ENCODE measurements at regions not wholly inside any gene's neighbourhood (a gene's known extent, or its start where the extent isn't known, plus 50 kb on each side); places are given as distances from the start of the nearest gene placed in this dataset.

DNA sequence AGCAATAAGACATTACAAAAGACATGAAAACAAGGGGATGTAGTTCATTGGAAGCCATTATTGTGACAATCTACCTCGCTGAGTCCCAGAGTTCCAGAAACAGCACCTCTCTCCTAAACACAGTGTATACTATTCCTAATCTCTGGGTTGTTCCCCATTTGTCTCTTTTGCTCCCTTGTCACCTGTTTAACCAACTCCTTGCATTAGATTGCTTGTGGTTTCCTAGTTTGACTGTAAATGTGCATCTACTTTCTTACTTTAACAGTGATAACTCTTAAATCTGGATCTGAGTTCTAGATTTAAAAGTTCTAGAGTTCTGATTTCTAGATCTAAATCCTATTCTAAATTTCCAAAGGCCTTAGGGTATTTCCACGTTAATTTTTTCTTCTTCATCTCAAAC is 71.6 kb upstream of the TET2 start:
- Histone ChIP-seq H2AFZ (ENCODE audit: low read length) (no peak overlapping the region), H3K36me3 (ENCODE audit: insufficient read depth, low read length) (no peaks in the 10 kb centered on the region), H3K9me2 (replicated peaks; ENCODE audit: low read depth, low read length) (0 out of 2 replicates have a peak, but pooled peaks cover 5% of the 10 kb centered on the region), H3K27me3 (ENCODE audit: insufficient read depth, low read length, poor library complexity, severe bottlenecking) (no peaks in the 10 kb centered on the region), H4K20me1 (ENCODE audit: insufficient read depth, low read length, poor library complexity, severe bottlenecking) (no peaks in the 10 kb centered on the region), H3K79me2 (ENCODE audit: insufficient read depth, low read length) (no peaks in the 10 kb centered on the region), H3K4me1 (ENCODE audit: insufficient read depth, low read length, poor library complexity, severe bottlenecking) (no peaks in the 10 kb centered on the region), H3K4me2 (ENCODE audit: low read depth, low read length, poor library complexity, severe bottlenecking) (no peak overlapping the region), H3K9ac (ENCODE audit: low read depth, low read length, poor library complexity, severe bottlenecking) (no peak overlapping the region), H3K9me3 (ENCODE audit: insufficient read depth, low read depth, low read length) (no peaks in the 10 kb centered on the region), H3K4me3 (ENCODE audit: low read length, poor library complexity, severe bottlenecking) (no peak overlapping the region), H3F3A (ENCODE audit: low read depth) (no peaks in the 10 kb centered on the region)
- no peak for TF ChIP-seq EZH2phosphoT487 (IDR thresholded peaks at IDR 0.05; ENCODE audit: borderline replicate concordance)
- TF ChIP-seq, protein P1, sequence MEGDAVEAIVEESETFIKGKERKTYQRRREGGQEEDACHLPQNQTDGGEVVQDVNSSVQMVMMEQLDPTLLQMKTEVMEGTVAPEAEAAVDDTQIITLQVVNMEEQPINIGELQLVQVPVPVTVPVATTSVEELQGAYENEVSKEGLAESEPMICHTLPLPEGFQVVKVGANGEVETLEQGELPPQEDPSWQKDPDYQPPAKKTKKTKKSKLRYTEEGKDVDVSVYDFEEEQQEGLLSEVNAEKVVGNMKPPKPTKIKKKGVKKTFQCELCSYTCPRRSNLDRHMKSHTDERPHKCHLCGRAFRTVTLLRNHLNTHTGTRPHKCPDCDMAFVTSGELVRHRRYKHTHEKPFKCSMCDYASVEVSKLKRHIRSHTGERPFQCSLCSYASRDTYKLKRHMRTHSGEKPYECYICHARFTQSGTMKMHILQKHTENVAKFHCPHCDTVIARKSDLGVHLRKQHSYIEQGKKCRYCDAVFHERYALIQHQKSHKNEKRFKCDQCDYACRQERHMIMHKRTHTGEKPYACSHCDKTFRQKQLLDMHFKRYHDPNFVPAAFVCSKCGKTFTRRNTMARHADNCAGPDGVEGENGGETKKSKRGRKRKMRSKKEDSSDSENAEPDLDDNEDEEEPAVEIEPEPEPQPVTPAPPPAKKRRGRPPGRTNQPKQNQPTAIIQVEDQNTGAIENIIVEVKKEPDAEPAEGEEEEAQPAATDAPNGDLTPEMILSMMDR (conservative IDR thresholded peaks at IDR 0.05; ENCODE audit: low read length): no peak

DNA sequence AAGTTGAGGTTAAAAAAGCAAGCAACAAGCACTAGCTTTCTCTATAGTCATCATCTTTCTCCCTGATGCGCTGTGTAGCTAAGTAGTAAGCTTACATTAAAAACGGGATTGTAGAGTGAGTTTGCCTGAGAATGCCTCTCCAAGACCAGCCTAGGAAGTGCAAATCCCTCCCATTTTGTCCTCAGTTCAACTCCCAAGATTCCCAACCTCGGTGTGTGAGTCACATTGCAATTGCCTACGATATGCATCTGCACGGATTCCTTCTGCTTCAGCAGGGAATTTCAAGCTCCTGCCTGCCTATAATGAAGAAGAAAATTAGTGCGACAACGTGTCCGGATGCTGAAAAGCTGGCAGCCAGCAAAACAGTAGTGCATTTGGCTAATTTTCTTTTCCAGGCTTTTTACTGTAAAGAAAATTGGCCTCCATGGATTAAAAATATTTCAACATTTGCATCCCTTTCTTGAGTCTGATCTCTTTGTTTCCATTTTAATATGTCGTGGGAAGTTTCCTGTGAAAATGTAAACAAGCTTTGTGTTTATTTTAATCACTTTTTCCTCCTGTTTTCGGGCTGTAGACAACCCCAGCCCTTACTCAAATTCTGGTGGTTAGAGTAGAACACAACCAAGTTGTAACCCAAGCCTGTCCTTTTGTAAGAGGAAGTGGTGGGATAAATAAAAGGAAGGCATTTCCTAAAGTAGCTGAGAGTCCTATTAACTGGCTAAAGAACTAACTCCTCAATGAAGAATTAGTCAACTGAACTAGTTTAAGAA is 58.4 kb upstream of the TET2 start:
- Histone ChIP-seq H3K9me3 (ENCODE audit: insufficient read depth, low read depth, low read length) (peaks cover 3% of the 10 kb centered on the region; the same call in 1 of the 2 replicates), H3K4me3 (ENCODE audit: low read length, poor library complexity, severe bottlenecking) (no peak overlapping the region), H3K4me1 (ENCODE audit: insufficient read depth, low read length, poor library complexity, severe bottlenecking) (no peaks in the 10 kb centered on the region), H3K79me2 (ENCODE audit: insufficient read depth, low read length) (no peaks in the 10 kb centered on the region), H2AFZ (ENCODE audit: low read length) (no peak overlapping the region), H3F3A (ENCODE audit: low read depth) (no peaks in the 10 kb centered on the region), H3K4me2 (ENCODE audit: low read depth, low read length, poor library complexity, severe bottlenecking) (no peak overlapping the region), H3K9me2 (replicated peaks; ENCODE audit: low read depth, low read length) (no peaks in the 10 kb centered on the region), H3K27me3 (ENCODE audit: insufficient read depth, low read length, poor library complexity, severe bottlenecking) (no peaks in the 10 kb centered on the region), H3K9ac (ENCODE audit: low read depth, low read length, poor library complexity, severe bottlenecking) (no peak overlapping the region), H4K20me1 (ENCODE audit: insufficient read depth, low read length, poor library complexity, severe bottlenecking) (no peaks in the 10 kb centered on the region), H3K36me3 (ENCODE audit: insufficient read depth, low read length) (no peaks in the 10 kb centered on the region)
- TF ChIP-seq EZH2phosphoT487 (IDR thresholded peaks at IDR 0.05; ENCODE audit: borderline replicate concordance): no peak
- TF ChIP-seq, protein P1 (conservative IDR thresholded peaks at IDR 0.05; ENCODE audit: low read length): no peak

DNA sequence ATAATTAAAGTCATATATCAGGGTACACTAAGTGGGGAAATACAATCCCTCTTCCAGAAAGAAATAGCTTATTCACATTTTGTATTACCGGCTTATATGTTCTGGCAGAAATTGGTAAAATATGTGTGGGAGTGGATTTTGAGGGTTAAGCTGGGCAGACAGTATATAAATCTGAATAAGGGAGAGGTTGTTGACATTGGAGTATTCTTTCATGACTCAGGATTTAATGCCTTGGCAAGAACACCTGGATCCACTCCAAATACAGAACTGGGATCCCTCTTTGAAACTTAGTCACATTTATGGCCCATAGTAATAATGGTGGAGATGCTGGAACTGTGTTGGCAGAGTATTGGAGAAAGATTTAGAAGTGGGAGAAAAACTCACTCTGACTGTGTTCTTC is 54.3 kb upstream of the TET2 start:
- no peaks in the 10 kb centered on the region for H3K79me2 ChIP-seq (ENCODE audit: insufficient read depth, low read length)
- no peak overlapping the region for H3K9ac ChIP-seq (ENCODE audit: low read depth, low read length, poor library complexity, severe bottlenecking)
- H3K36me3 ChIP-seq (ENCODE audit: insufficient read depth, low read length): no peaks in the 10 kb centered on the region
- no peaks in the 10 kb centered on the region for H3F3A ChIP-seq (ENCODE audit: low read depth)
- TF ChIP-seq, protein P1 (conservative IDR thresholded peaks at IDR 0.05; ENCODE audit: low read length): no peak
- no peak for TF ChIP-seq EZH2phosphoT487 (IDR thresholded peaks at IDR 0.05; ENCODE audit: borderline replicate concordance)
- H3K4me2 ChIP-seq (ENCODE audit: low read depth, low read length, poor library complexity, severe bottlenecking): no peak overlapping the region
- H3K27me3 ChIP-seq (ENCODE audit: insufficient read depth, low read length, poor library complexity, severe bottlenecking): no peaks in the 10 kb centered on the region
- H3K4me3 ChIP-seq (ENCODE audit: low read length, poor library complexity, severe bottlenecking): no peak overlapping the region
- no peaks in the 10 kb centered on the region for H3K9me3 ChIP-seq (ENCODE audit: insufficient read depth, low read depth, low read length)
- no peak overlapping the region for H2AFZ ChIP-seq (ENCODE audit: low read length)
- no peaks in the 10 kb centered on the region for H4K20me1 ChIP-seq (ENCODE audit: insufficient read depth, low read length, poor library complexity, severe bottlenecking)
- no peaks in the 10 kb centered on the region for H3K4me1 ChIP-seq (ENCODE audit: insufficient read depth, low read length, poor library complexity, severe bottlenecking)
- H3K9me2 ChIP-seq (replicated peaks; ENCODE audit: low read depth, low read length): no peaks in the 10 kb centered on the region

Data from Loucy (cell line).